Tibial nerve (tissue), 3 donors: ENCODE measurements at regions not wholly inside any gene's neighbourhood (a gene's known extent, or its start where the extent isn't known, plus 50 kb on each side); places are given as distances from the start of the nearest gene placed in this dataset.

Experiments
- CTCF ChIP-seq, 5 experiments: fragments of 200-600 bp in 3 of 5; fragments of 450-650 bp in 2 of 5; sonication (generic) in 3 of 5; IDR thresholded peaks; one replicate each; pipeline ENCODE4 v1.5.1; 2016 to 2019; ENCODE audit warnings: antibody characterized with exemption in 5 of 5, mild to moderate bottlenecking in 3 of 5, moderate library complexity in 2 of 5
- POLR2A ChIP-seq, 2 donors: fragments of 450-650 bp; IDR thresholded peaks; one replicate each; pipeline ENCODE4 v1.6.1; 2017; ENCODE audit warnings: antibody characterized with exemption in 2 of 2, mild to moderate bottlenecking in 2 of 2, moderate library complexity in 2 of 2

DNA sequence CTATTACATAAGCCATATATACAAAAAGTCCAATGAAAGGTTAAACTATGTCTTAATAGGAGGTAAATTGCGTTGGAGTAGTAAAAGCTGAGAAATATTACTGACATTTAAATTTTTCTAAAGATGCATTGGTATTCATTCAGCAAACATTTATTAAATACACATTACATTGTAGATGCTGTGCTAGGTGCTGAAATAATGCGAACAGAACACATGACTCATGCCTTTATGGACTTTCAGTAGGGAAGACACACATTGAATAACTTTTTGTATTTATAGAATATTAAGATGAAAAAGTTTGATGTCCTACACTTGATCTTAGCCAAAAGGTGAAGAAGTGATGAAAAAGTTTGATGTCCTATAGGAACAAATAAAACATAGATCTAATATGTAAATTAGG, 871.1 kb upstream of the SLIT2 start:
- no peak for TF ChIP-seq POLR2A (IDR thresholded peaks at IDR 0.05)
- no peak for TF ChIP-seq CTCF (IDR thresholded peaks at IDR 0.05)
